GOT3 (cell line): ENCODE measurements at regions not wholly inside any gene's neighbourhood (a gene's known extent, or its start where the extent isn't known, plus 50 kb on each side); places are given as distances from the start of the nearest gene placed in this dataset.

ENCODE experiments used
- DNase-seq: peaks from one replicate; lab custom pipeline; 2025; ENCODE audit warnings: mixed read lengths; lab: John Stamatoyannopoulos, UW

- DNase-seq = no peak
These were observed 283.2 kb upstream of the STT3B start for GRCh38 chr3:31249545-31249944.

DNA sequence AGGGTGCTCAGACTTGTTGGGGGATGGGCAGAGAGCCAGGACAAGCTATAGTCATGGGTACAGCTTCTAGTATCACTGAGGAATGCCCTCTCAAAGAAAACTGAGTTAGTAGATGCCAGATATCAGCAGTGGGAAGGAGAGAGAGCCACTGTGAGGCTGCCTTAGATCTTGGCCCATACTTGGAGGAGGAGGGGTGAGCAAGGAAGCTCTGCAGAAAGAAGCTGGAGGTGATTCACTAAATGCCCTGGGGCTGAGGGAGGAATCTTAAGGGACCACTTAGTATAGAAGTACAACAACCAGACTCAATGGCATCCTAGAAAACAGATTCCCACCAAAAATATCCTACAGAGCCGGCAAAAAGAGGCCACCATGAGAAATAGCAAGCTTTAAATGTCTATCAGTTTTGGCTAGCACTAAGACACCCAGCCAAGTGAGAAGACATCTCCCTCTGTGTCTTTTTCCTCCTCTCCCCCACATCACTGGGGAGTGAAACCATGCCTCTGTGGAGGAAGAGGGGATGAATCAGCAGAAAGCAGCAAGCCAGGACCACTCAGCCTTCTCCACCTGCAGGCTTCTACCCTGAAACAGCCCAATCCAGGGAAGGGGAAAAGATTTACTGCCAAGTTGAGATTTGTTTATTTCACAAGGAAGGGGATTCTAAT, 282.5 kb upstream of the STT3B start:
- no peak for DNase-seq

DNA sequence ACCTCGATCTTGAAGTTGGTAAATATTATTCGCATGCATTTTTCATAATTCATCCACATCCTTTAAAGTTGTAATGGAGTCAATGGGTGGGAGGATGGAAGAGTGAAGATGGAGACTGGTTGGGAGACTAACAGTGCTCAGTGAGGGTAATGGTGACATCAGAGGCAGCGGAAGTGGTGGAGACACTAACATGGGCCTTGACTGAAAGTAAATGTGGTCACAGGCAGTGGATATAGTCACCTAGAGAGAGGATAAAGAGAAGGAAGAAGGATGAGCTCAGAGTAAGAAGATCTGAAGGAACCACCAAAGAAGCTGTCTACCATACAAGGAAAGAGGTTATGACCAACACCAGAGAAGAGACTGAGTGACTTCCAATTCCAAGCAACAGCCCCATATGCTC, 281.6 kb upstream of the STT3B start:
- no peak for DNase-seq

- no peak for DNase-seq
These were observed 280.2 kb upstream of the STT3B start for GRCh38 chr3:31252216-31253185.

GRCh38 chr3:31253782-31254181, 278.9 kb upstream of the STT3B start:
- no peak for DNase-seq

GRCh38 chr3:31254483-31254882, 278.2 kb upstream of the STT3B start:
- DNase-seq = no peak

GRCh38 chr3:31255007-31255581, 277.6 kb upstream of the STT3B start:
- DNase-seq = no peak

GRCh38 chr3:31262201-31262600, 270.5 kb upstream of the STT3B start:
- DNase-seq = no peak

GRCh38 chr3:31263897-31264296, 268.8 kb upstream of the STT3B start:
- DNase-seq = no peak

GRCh38 chr3:31265646-31266428, 266.9 kb upstream of the STT3B start:
- no peak for DNase-seq

GRCh38 chr3:31268868-31269267, 263.9 kb upstream of the STT3B start:
- no peak for DNase-seq

DNA sequence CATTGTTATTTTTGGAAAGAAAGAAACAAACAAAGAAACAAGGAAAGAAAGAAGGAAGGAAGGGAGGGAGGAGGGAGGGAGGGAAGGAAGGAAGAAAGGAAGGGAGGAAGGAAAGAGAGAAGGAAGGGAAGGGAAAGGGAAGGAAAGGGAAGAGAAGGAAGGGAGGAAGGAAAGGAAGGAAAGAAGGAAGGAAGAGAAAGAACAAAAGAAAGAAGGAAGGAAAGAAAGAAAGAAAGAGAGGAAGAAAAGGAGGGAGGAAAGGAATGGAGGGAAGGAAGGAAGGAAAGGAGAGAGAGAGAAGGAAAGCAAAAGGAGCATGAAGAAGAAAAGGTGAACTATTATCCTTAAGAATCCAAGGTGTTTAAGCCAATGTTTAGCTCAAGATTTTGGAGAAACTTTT, 262.7 kb upstream of the STT3B start:
- no peak for DNase-seq

GRCh38 chr3:31274326-31275024, 258.2 kb upstream of the STT3B start:
- DNase-seq = no peak

GRCh38 chr3:31275038-31275572, 257.6 kb upstream of the STT3B start:
- no peak for DNase-seq

- DNase-seq = no peak
These were observed 257.1 kb upstream of the STT3B start for GRCh38 chr3:31275583-31275982.

- no peak for DNase-seq
These were observed 255.1 kb upstream of the STT3B start for GRCh38 chr3:31277582-31277981.

- no peak for DNase-seq
These were observed 254.2 kb upstream of the STT3B start for GRCh38 chr3:31278532-31278931.

DNA sequence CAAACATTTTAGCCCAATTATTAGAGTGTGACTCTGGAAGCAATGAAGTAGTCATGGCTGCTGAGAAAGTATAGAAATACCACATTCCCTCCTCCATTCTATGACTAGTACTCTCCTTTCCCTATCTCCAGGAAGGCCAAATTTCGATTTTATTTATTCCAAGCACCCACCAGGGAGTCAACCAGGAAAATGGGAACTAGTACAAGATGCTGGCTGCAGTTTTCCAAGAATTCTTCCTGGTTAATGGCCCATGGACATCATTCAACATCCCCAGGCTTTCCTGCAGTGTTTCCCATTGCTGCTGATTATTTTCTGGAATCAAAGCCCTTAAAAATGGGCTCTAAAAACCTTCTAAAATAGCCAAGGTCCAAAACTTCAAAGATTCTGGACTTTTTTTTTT, 247.9 kb upstream of the STT3B start:
- no peak for DNase-seq

- no peak for DNase-seq
These were observed 246.8 kb upstream of the STT3B start for GRCh38 chr3:31285833-31286486.

DNA sequence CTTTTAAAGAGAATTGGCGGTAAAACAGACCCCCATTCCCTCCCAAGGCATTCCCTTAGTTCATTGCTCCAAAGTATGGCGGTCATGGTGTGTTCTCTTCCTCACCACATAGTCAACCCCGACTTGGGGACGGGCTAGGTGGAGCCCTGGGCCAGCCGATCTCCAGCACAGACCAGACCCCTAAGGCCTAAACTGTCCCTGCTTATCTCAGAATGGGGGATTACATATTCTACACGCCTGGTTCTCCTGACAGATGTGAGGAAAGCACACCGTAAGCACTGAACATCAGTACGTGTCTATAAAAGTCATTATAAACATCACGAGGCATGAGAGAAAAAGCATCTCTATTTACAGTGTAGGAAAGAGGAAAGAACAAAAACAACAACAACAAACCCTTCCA, 244.5 kb upstream of the STT3B start:
- no peak for DNase-seq

DNA sequence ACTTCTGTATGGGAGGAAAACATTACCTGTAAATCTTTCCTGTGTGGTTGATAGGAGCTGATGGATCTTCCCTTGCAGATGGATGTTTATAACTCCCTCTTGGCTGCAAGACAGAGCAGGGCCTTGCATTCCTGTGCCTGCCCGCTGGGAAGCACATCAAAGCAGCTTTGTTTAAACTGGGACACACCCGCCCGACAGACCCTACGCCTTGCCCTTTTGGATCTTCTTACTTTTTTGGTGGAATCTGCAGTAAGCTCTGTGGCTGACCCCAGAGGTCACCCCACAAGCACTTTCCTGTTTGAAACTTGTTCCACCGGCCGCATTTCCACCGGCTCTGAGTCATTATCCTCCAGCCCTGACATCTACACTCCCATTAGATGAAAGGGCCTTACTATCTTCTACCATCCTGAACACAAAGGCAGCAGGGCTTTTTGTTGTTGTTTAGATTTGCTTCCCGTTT, 244.1 kb upstream of the STT3B start:
- DNase-seq = no peak
